Memory B cell (primary cell): ENCODE measurements at regions not wholly inside any gene's neighbourhood (a gene's known extent, or its start where the extent isn't known, plus 50 kb on each side); places are given as distances from the start of the nearest gene placed in this dataset.
"Not testable (repeated sequence)": the region's sequence is repeated elsewhere in the genome, so short reads cannot be mapped to it uniquely, and the experiment has no call there.

ENCODE experiments used
- ATAC-seq: fragments of 150-1000 bp; cut with Tn5 transposase; 2 replicates; pipeline ENCODE4 v1.10.0; 2021; ENCODE audit warnings: low read depth, mild to moderate bottlenecking, moderate library complexity
- DNase-seq, 2 donors: peaks; one replicate each; pipeline ENCODE4 v3.0.0; 2022; ENCODE audit warnings: low spot score in 2 of 2
- H3K27ac Mint-ChIP-seq: one replicate; pipeline ENCODE4 v1.8.0; 2022; ENCODE audit warnings: mild to moderate bottlenecking, moderate library complexity, mixed read lengths
- H3K27me3 Mint-ChIP-seq: one replicate; pipeline ENCODE4 v1.8.0; 2022; ENCODE audit warnings: mixed read lengths
- H3K36me3 Mint-ChIP-seq: one replicate; pipeline ENCODE4 v1.8.0; 2022; ENCODE audit warnings: mild to moderate bottlenecking, mixed read lengths
- H3K4me1 Mint-ChIP-seq: one replicate; pipeline ENCODE4 v1.8.0; 2022; ENCODE audit warnings: mixed read lengths
- H3K4me3 Mint-ChIP-seq: one replicate; pipeline ENCODE4 v1.8.0; 2022; ENCODE audit warnings: mild to moderate bottlenecking, moderate library complexity, mixed read lengths
- H3K9me3 Mint-ChIP-seq: one replicate; pipeline ENCODE4 v1.8.0; 2022; ENCODE audit warnings: mixed read lengths

GRCh38 chr20:29629395-29629794, 1628.1 kb upstream of the DEFB115 start:
- not testable (repeated sequence) for H3K9me3 Mint-ChIP-seq, H3K4me3 Mint-ChIP-seq, H3K36me3 Mint-ChIP-seq, H3K4me1 Mint-ChIP-seq, ATAC-seq, H3K27ac Mint-ChIP-seq, DNase-seq, H3K27me3 Mint-ChIP-seq
